ENCODE measurements at regions not wholly inside any gene's neighbourhood (a gene's known extent, or its start where the extent isn't known, plus 50 kb on each side); places are given as distances from the start of the nearest gene placed in this dataset.

- no peaks in the 10 kb centered on the region for H3K36me3 Mint-ChIP-seq
- Histone ChIP-seq H3F3A (ENCODE audit: low read depth) (no peaks in the 10 kb centered on the region), H3K4me3 (no peak overlapping the region), H3K9me3 (ENCODE audit: low read depth) (no peaks in the 10 kb centered on the region), H3K27me3 (no peaks in the 10 kb centered on the region), H3K36me3 (no peaks in the 10 kb centered on the region), H4K20me1 (ENCODE audit: low read depth) (no peaks in the 10 kb centered on the region), H2AFZ (replicated peaks) (no peak overlapping the region), H3K79me2 (ENCODE audit: low read depth) (no peaks in the 10 kb centered on the region), H3K9ac (no peak overlapping the region), H3K27ac (no peak overlapping the region), H3K4me2 (no peak overlapping the region), H3K4me1 (peaks cover 3% of the 10 kb centered on the region)
- TF ChIP-seq CTCF (IDR thresholded peaks at IDR 0.05) (no peak), EZH2 (IDR thresholded peaks at IDR 0.05) (no peak), EZH2phosphoT487 (IDR thresholded peaks at IDR 0.05) (no peak)
- no peak overlapping the region for H3K27ac Mint-ChIP-seq
- DNase-seq (ENCODE audit: low spot score) = no peak
- H3K4me1 Mint-ChIP-seq = peaks cover 2% of the 10 kb centered on the region
- no peak overlapping the region for H3K4me3 Mint-ChIP-seq
- no peaks in the 10 kb centered on the region for H3K9me3 Mint-ChIP-seq
- no peaks in the 10 kb centered on the region for H3K27me3 Mint-ChIP-seq (ENCODE audit: insufficient read depth, low read depth)
Observed at GRCh38 chr12:115402443-115403180, 718.6 kb upstream of the TBX3 start.

DNA sequence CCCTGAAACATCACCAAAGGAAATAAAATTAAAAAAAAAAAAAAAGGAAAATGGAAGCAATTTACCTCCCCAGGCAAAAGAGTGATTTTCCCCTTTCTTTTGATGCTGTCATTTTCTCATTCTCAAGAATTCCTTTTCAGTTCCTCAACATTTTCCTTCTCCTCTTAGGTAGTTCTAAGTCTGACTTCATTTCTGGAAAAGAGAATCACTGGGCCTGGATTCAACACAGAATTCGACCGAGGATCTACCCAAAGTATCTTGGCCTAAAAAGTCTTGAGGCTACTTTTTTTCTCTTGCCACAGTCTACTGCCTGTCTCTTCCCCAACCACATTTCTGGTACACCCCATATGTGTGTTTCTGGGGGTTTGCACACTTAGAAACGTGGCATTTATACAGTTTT, 717.8 kb upstream of the TBX3 start:
- no peak overlapping the region for H2AFZ ChIP-seq (replicated peaks)
- H4K20me1 ChIP-seq (ENCODE audit: low read depth) = no peaks in the 10 kb centered on the region
- no peak overlapping the region for H3K27ac ChIP-seq
- H3K9ac ChIP-seq = no peak overlapping the region
- no peaks in the 10 kb centered on the region for H3K27me3 ChIP-seq
- H3K9me3 ChIP-seq (ENCODE audit: low read depth) = no peaks in the 10 kb centered on the region
- H3K79me2 ChIP-seq (ENCODE audit: low read depth) = no peaks in the 10 kb centered on the region
- H3K4me3 Mint-ChIP-seq = no peak overlapping the region
- H3K9me3 Mint-ChIP-seq = peaks cover 3% of the 10 kb centered on the region
- no peaks in the 10 kb centered on the region for H3K36me3 ChIP-seq
- no peak for DNase-seq (ENCODE audit: low spot score)
- peaks cover 3% of the 10 kb centered on the region for H3K4me1 ChIP-seq
- no peaks in the 10 kb centered on the region for H3K27me3 Mint-ChIP-seq (ENCODE audit: insufficient read depth, low read depth)
- H3K27ac Mint-ChIP-seq = no peak overlapping the region
- no peak overlapping the region for H3K4me2 ChIP-seq
- H3K36me3 Mint-ChIP-seq = no peaks in the 10 kb centered on the region
- no peaks in the 10 kb centered on the region for H3F3A ChIP-seq (ENCODE audit: low read depth)
- peaks cover 2% of the 10 kb centered on the region for H3K4me1 Mint-ChIP-seq
- no peak for TF ChIP-seq CTCF (IDR thresholded peaks at IDR 0.05)
- no peak for TF ChIP-seq EZH2phosphoT487 (IDR thresholded peaks at IDR 0.05)
- no peak for TF ChIP-seq EZH2 (IDR thresholded peaks at IDR 0.05)
- no peak overlapping the region for H3K4me3 ChIP-seq

DNA sequence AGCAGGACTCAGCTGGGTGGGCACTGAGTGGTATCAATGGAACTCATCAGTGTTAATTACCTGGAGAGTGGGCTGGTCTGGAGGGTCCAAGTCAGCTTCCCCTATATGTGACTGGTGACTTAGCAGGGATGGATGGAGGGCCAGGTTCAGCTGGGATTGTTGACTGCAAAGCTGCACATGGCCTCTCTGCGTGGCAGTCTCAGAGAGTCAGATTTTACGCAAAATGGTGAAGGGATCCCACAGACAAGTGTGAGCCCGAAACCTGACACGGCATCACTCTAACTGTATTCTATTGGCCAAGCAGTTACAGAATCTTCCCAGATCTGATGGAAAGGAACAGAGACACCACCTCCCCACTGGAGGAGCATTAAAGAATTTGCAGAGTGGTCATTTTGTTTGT, 716.0 kb upstream of the TBX3 start:
- Histone ChIP-seq H3K4me3 (no peak overlapping the region), H3K4me2 (no peak overlapping the region), H3K27ac (no peak overlapping the region), H3K36me3 (no peaks in the 10 kb centered on the region), H4K20me1 (ENCODE audit: low read depth) (no peaks in the 10 kb centered on the region), H3K4me1 (peaks cover 3% of the 10 kb centered on the region), H3K79me2 (ENCODE audit: low read depth) (no peaks in the 10 kb centered on the region), H3K27me3 (no peaks in the 10 kb centered on the region), H3F3A (ENCODE audit: low read depth) (no peaks in the 10 kb centered on the region), H3K9ac (no peak overlapping the region), H3K9me3 (ENCODE audit: low read depth) (no peaks in the 10 kb centered on the region), H2AFZ (replicated peaks) (no peak overlapping the region)
- peaks cover 2% of the 10 kb centered on the region for H3K4me1 Mint-ChIP-seq
- H3K9me3 Mint-ChIP-seq = peaks cover 3% of the 10 kb centered on the region
- no peak overlapping the region for H3K27ac Mint-ChIP-seq
- TF ChIP-seq EZH2 (IDR thresholded peaks at IDR 0.05) = no peak
- no peak for TF ChIP-seq EZH2phosphoT487 (IDR thresholded peaks at IDR 0.05)
- TF ChIP-seq CTCF (IDR thresholded peaks at IDR 0.05) = no peak
- peaks cover 4% of the 10 kb centered on the region for H3K27me3 Mint-ChIP-seq (ENCODE audit: insufficient read depth, low read depth)
- H3K4me3 Mint-ChIP-seq = no peak overlapping the region
- no peak for DNase-seq (ENCODE audit: low spot score)
- H3K36me3 Mint-ChIP-seq = no peaks in the 10 kb centered on the region
